MM.1S (cell line): ENCODE measurements at regions not wholly inside any gene's neighbourhood (a gene's known extent, or its start where the extent isn't known, plus 50 kb on each side); places are given as distances from the start of the nearest gene placed in this dataset.

Experiments
- DNase-seq: peaks from one replicate; pipeline ENCODE4 v3.0.0-alpha.2; 2015
- H2AFZ ChIP-seq: fragments of 300-600 bp; sonication (generic); 2 replicates; pipeline ENCODE4 v1.6.0; 2016; ENCODE audit warnings: antibody characterized with exemption, low read length
- H3F3A ChIP-seq: fragments of 300-600 bp; sonication (generic); 2 replicates; pipeline ENCODE4 v1.6.1; 2016; ENCODE audit warnings: mild to moderate bottlenecking, antibody characterized with exemption, low read length, moderate library complexity, mixed read lengths; ENCODE audit not compliant: insufficient read depth
- H3K27ac ChIP-seq: fragments of 300-600 bp; sonication (generic); 2 replicates; pipeline ENCODE4 v1.5.1; 2016; ENCODE audit warnings: mild to moderate bottlenecking, low read length
- H3K27me3 ChIP-seq: fragments of 300-600 bp; sonication (generic); replicated peaks from 2 replicates; pipeline ENCODE4 v1.6.0; 2016; ENCODE audit warnings: low read length; ENCODE audit not compliant: insufficient read depth
- H3K36me3 ChIP-seq: fragments of 300-600 bp; sonication (generic); replicated peaks from 2 replicates; pipeline ENCODE4 v1.6.1; 2016; ENCODE audit warnings: mild to moderate bottlenecking, low read length, mixed read lengths; ENCODE audit not compliant: insufficient read depth
- H3K4me1 ChIP-seq: fragments of 300-600 bp; sonication (generic); 2 replicates; pipeline ENCODE4 v1.6.1; 2016; ENCODE audit warnings: low read length, mixed read lengths
- H3K4me2 ChIP-seq: fragments of 300-600 bp; sonication (generic); 2 replicates; pipeline ENCODE4 v1.6.0; 2016; ENCODE audit warnings: low read depth, low read length
- H3K4me3 ChIP-seq: fragments of 300-600 bp; sonication (generic); 2 replicates; pipeline ENCODE4 v1.5.1; 2016; ENCODE audit warnings: low read length, mixed read lengths
- H3K79me2 ChIP-seq: fragments of 300-600 bp; sonication (generic); 2 replicates; pipeline ENCODE4 v1.6.1; 2016; ENCODE audit warnings: mixed run types, low read length, mixed read lengths
- H3K9ac ChIP-seq: fragments of 300-600 bp; sonication (generic); 2 replicates; pipeline ENCODE4 v1.6.1; 2016; ENCODE audit warnings: low read length, mixed read lengths
- H3K9me2 ChIP-seq: fragments of 300-600 bp; sonication (generic); replicated peaks from 2 replicates; pipeline ENCODE4 v1.6.1; 2016; ENCODE audit warnings: mild to moderate bottlenecking, low read length, mixed read lengths; ENCODE audit not compliant: insufficient read depth
- H3K9me3 ChIP-seq: fragments of 300-600 bp; sonication (generic); replicated peaks from 2 replicates; pipeline ENCODE4 v1.6.1; 2016; ENCODE audit warnings: mild to moderate bottlenecking, low read length, mixed read lengths; ENCODE audit not compliant: insufficient read depth
- H4K20me1 ChIP-seq: fragments of 300-600 bp; sonication (generic); 2 replicates; pipeline ENCODE4 v1.6.1; 2016; ENCODE audit warnings: mild to moderate bottlenecking, low read length, moderate library complexity, mixed read lengths; ENCODE audit not compliant: insufficient read depth
- CTCF ChIP-seq: fragments of 300-600 bp; sonication (generic); IDR thresholded peaks from 2 replicates; pipeline ENCODE4 v1.5.1; 2016; ENCODE audit warnings: antibody characterized with exemption, low read length, mixed read lengths
- EZH2 ChIP-seq: fragments of 300-600 bp; sonication (generic); optimal IDR thresholded peaks from 2 replicates; pipeline ENCODE3; 2017; ENCODE audit warnings: low read depth, mild to moderate bottlenecking, antibody characterized with exemption, low read length, mixed read lengths
- EZH2phosphoT487 ChIP-seq: fragments of 300-600 bp; sonication (generic); IDR thresholded peaks from 2 replicates; pipeline ENCODE4 v1.6.1; 2018; ENCODE audit warnings: antibody characterized with exemption, low read length

- H3K9me2 ChIP-seq: no peaks in the 10 kb centered on the region
- no peaks in the 10 kb centered on the region for H3K79me2 ChIP-seq
- H3K4me3 ChIP-seq: no peak overlapping the region
- H3K9me3 ChIP-seq: no peaks in the 10 kb centered on the region
- no peaks in the 10 kb centered on the region for H4K20me1 ChIP-seq
- DNase-seq: no peak
- no peak overlapping the region for H3K27ac ChIP-seq
- H3K4me2 ChIP-seq: no peak overlapping the region
- H3F3A ChIP-seq: no peaks in the 10 kb centered on the region
- no peaks in the 10 kb centered on the region for H3K27me3 ChIP-seq
- H3K4me1 ChIP-seq: no peaks in the 10 kb centered on the region
- TF ChIP-seq EZH2: no peak
- no peak overlapping the region for H2AFZ ChIP-seq
- no peak overlapping the region for H3K9ac ChIP-seq
- H3K36me3 ChIP-seq: no peaks in the 10 kb centered on the region
Measured at GRCh38 chr7:32415519-32415918, 74.7 kb downstream of the LSM5 start.

- no peak for DNase-seq
- no peak overlapping the region for H3K4me2 ChIP-seq
- no peaks in the 10 kb centered on the region for H3K27me3 ChIP-seq
- H4K20me1 ChIP-seq: no peaks in the 10 kb centered on the region
- no peaks in the 10 kb centered on the region for H3K36me3 ChIP-seq
- no peaks in the 10 kb centered on the region for H3K79me2 ChIP-seq
- no peak overlapping the region for H2AFZ ChIP-seq
- H3K4me3 ChIP-seq: no peak overlapping the region
- H3K9ac ChIP-seq: no peak overlapping the region
- no peaks in the 10 kb centered on the region for H3K4me1 ChIP-seq
- no peak overlapping the region for H3K27ac ChIP-seq
- TF ChIP-seq EZH2 (no peak), CTCF (no peak), EZH2phosphoT487 (no peak)
- no peaks in the 10 kb centered on the region for H3K9me2 ChIP-seq
- H3K9me3 ChIP-seq: no peaks in the 10 kb centered on the region
- no peaks in the 10 kb centered on the region for H3F3A ChIP-seq
Measured at GRCh38 chr7:32412471-32412870, 77.7 kb downstream of the LSM5 start.

GRCh38 chr7:32410545-32410944, 79.6 kb downstream of the LSM5 start:
- Histone ChIP-seq H3K4me1 (no peaks in the 10 kb centered on the region), H3K9me3 (no peaks in the 10 kb centered on the region), H3K27me3 (no peaks in the 10 kb centered on the region), H3K9ac (no peak overlapping the region), H3F3A (no peaks in the 10 kb centered on the region), H4K20me1 (no peaks in the 10 kb centered on the region), H3K79me2 (no peaks in the 10 kb centered on the region), H3K4me2 (no peak overlapping the region), H3K36me3 (no peaks in the 10 kb centered on the region), H3K4me3 (no peak overlapping the region), H3K9me2 (no peaks in the 10 kb centered on the region), H3K27ac (no peak overlapping the region), H2AFZ (no peak overlapping the region)
- no peak for DNase-seq
- TF ChIP-seq EZH2phosphoT487: no peak
- TF ChIP-seq EZH2: no peak
- no peak for TF ChIP-seq CTCF

- Histone ChIP-seq H3K79me2 (no peaks in the 10 kb centered on the region), H3K9me2 (no peaks in the 10 kb centered on the region), H2AFZ (no peak overlapping the region), H3K4me3 (no peak overlapping the region), H3K36me3 (no peaks in the 10 kb centered on the region), H3K27me3 (no peaks in the 10 kb centered on the region), H3K9me3 (no peaks in the 10 kb centered on the region), H3K4me2 (no peak overlapping the region), H4K20me1 (no peaks in the 10 kb centered on the region), H3F3A (no peaks in the 10 kb centered on the region), H3K9ac (no peak overlapping the region), H3K4me1 (no peaks in the 10 kb centered on the region), H3K27ac (no peak overlapping the region)
- DNase-seq: no peak
- TF ChIP-seq EZH2 (no peak), EZH2phosphoT487 (no peak), CTCF (no peak)
Measured at GRCh38 chr7:32406386-32406785, 83.8 kb downstream of the LSM5 start.
